H9 (cell line): ENCODE measurements at regions not wholly inside any gene's neighbourhood (a gene's known extent, or its start where the extent isn't known, plus 50 kb on each side); places are given as distances from the start of the nearest gene placed in this dataset.
"Not testable (repeated sequence)": the region's sequence is repeated elsewhere in the genome, so short reads cannot be mapped to it uniquely, and the experiment has no call there.

Source experiments
- DNase-seq: peaks from one replicate; pipeline ENCODE4 v3.0.0-alpha.2; 2017
- H2AFZ ChIP-seq: one replicate; pipeline ENCODE4 v1.6.1; 2013; ENCODE audit warnings: mild to moderate bottlenecking, low read length, control low read depth, moderate library complexity
- H2AK5ac ChIP-seq: 2 replicates; pipeline ENCODE4 v1.6.1; 2013; ENCODE audit warnings: low read length, control low read depth, mixed read lengths; ENCODE audit not compliant: insufficient read length
- H2BK120ac ChIP-seq: one replicate; pipeline ENCODE4 v1.6.1; 2013; ENCODE audit warnings: low read depth, mild to moderate bottlenecking, low read length, control low read depth, inconsistent platforms; ENCODE audit not compliant: poor library complexity, severe bottlenecking
- H2BK12ac ChIP-seq: 2 replicates; pipeline ENCODE4 v1.6.1; 2013; ENCODE audit warnings: low read length, control low read depth, mixed read lengths, low read depth; ENCODE audit not compliant: insufficient read length
- H2BK15ac ChIP-seq: 2 replicates; pipeline ENCODE4 v1.6.1; 2013; ENCODE audit warnings: low read depth, low read length, control low read depth
- H2BK20ac ChIP-seq: one replicate; pipeline ENCODE4 v1.6.1; 2013; ENCODE audit warnings: low read depth, mild to moderate bottlenecking, low read length, control low read depth, inconsistent platforms; ENCODE audit not compliant: poor library complexity, severe bottlenecking
- H2BK5ac ChIP-seq: 2 replicates; pipeline ENCODE4 v1.6.1; 2013; ENCODE audit warnings: low read length, control low read depth, mixed read lengths; ENCODE audit not compliant: insufficient read length
- H3K14ac ChIP-seq: 2 replicates; pipeline ENCODE4 v1.6.1; 2013; ENCODE audit warnings: low read length, control low read depth; ENCODE audit not compliant: insufficient read depth
- H3K18ac ChIP-seq: 2 replicates; pipeline ENCODE4 v1.6.1; 2013; ENCODE audit warnings: low read depth, mild to moderate bottlenecking, mixed read lengths, low read length, control low read depth; ENCODE audit not compliant: insufficient read length
- H3K23ac ChIP-seq: 2 replicates; pipeline ENCODE4 v1.6.1; 2013; ENCODE audit warnings: low read length, control low read depth, mixed read lengths, low read depth; ENCODE audit not compliant: insufficient read length
- H3K23me2 ChIP-seq: 2 replicates; pipeline ENCODE4 v1.6.1; 2013; ENCODE audit warnings: low read depth, mild to moderate bottlenecking, mixed read lengths, low read length, control low read depth; ENCODE audit not compliant: insufficient read length, poor library complexity, severe bottlenecking
- H3K27ac ChIP-seq: 2 replicates; pipeline ENCODE4 v1.5.1; 2013; ENCODE audit warnings: low read length, control low read depth, mixed read lengths, low read depth; ENCODE audit not compliant: insufficient read length
- H3K27me3 ChIP-seq: 2 replicates; pipeline ENCODE4 v1.6.1; 2013; ENCODE audit warnings: low read length, control low read depth, inconsistent platforms; ENCODE audit not compliant: insufficient read depth
- H3K4ac ChIP-seq: 2 replicates; pipeline ENCODE4 v1.6.1; 2013; ENCODE audit warnings: low read depth, mild to moderate bottlenecking, control low read depth, inconsistent platforms, low read length, moderate library complexity
- H3K4me1 ChIP-seq: 2 replicates; pipeline ENCODE4 v1.6.1; 2013; ENCODE audit warnings: low read length, control low read depth, inconsistent platforms; ENCODE audit not compliant: insufficient read depth
- H3K4me2 ChIP-seq: 2 replicates; pipeline ENCODE4 v1.6.1; 2013; ENCODE audit warnings: low read length, control low read depth, mixed read lengths; ENCODE audit not compliant: insufficient read length, insufficient read depth
- H3K56ac ChIP-seq: 2 replicates; pipeline ENCODE4 v1.6.1; 2013; ENCODE audit warnings: low read depth, mild to moderate bottlenecking, mixed read lengths, low read length, control low read depth; ENCODE audit not compliant: insufficient read length
- H3K79me1 ChIP-seq: 2 replicates; pipeline ENCODE4 v1.6.1; 2013; ENCODE audit warnings: low read depth, mild to moderate bottlenecking, moderate library complexity, low read length, control low read depth, inconsistent platforms; ENCODE audit not compliant: insufficient read depth, poor library complexity, severe bottlenecking
- H3K79me2 ChIP-seq: 2 replicates; pipeline ENCODE4 v1.6.1; 2013; ENCODE audit warnings: low read length, control low read depth, inconsistent platforms; ENCODE audit not compliant: insufficient read depth
- H3K9ac ChIP-seq: 2 replicates; pipeline ENCODE4 v1.6.1; 2013; ENCODE audit warnings: low read length, control low read depth, mixed read lengths; ENCODE audit not compliant: insufficient read length; ENCODE audit errors: extremely low read depth
- H3K9me3 ChIP-seq: one replicate; pipeline ENCODE4 v1.6.1; 2013; ENCODE audit warnings: low read depth, low read length, inconsistent platforms; ENCODE audit not compliant: control insufficient read depth
- H3T11ph ChIP-seq: one replicate; pipeline ENCODE4 v1.6.1; 2013; ENCODE audit warnings: mild to moderate bottlenecking, low read length, control low read depth, inconsistent platforms
- H4K20me1 ChIP-seq: one replicate; pipeline ENCODE4 v1.6.1; 2013; ENCODE audit not compliant: control insufficient read depth, insufficient read length, insufficient read depth
- H4K5ac ChIP-seq: 2 replicates; pipeline ENCODE4 v1.6.1; 2013; ENCODE audit warnings: low read depth, mild to moderate bottlenecking, mixed read lengths, low read length, control low read depth; ENCODE audit not compliant: insufficient read length
- H4K8ac ChIP-seq: replicated peaks from 2 replicates; pipeline ENCODE4 v1.6.1; 2013; ENCODE audit warnings: low read length, control low read depth, mixed read lengths, low read depth; ENCODE audit not compliant: insufficient read length
- H4K91ac ChIP-seq: 2 replicates; pipeline ENCODE4 v1.6.1; 2013; ENCODE audit warnings: low read depth, mild to moderate bottlenecking, moderate library complexity, mixed read lengths, low read length, control low read depth; ENCODE audit not compliant: insufficient read length
- H3K27ac Mint-ChIP-seq, 3 experiments: 2 replicates in 2 of 3; 3 replicates in 1 of 3; pipeline ENCODE4 v1.8.0; 2020 to 2021; ENCODE audit warnings: mixed read lengths in 3 of 3, mild to moderate bottlenecking in 1 of 3, moderate library complexity in 1 of 3
- H3K27me3 Mint-ChIP-seq: 2 replicates; pipeline ENCODE4 v1.8.0; 2021; ENCODE audit warnings: low read depth, mild to moderate bottlenecking, moderate library complexity, mixed read lengths
- H3K36me3 Mint-ChIP-seq, 3 experiments: 2 replicates in 2 of 3; 3 replicates in 1 of 3; pipeline ENCODE4 v1.8.0; 2020 to 2021; ENCODE audit warnings: low read depth in 3 of 3, mixed read lengths in 3 of 3; ENCODE audit not compliant: insufficient read depth in 1 of 3
- H3K4me1 Mint-ChIP-seq, 2 experiments: 2 replicates each; pipeline ENCODE4 v1.8.0; 2020; ENCODE audit warnings: mixed read lengths in 2 of 2
- H3K4me3 Mint-ChIP-seq, 2 experiments: 2 replicates in 1 of 2; 3 replicates in 1 of 2; pipeline ENCODE4 v1.8.0; 2020 to 2021; ENCODE audit warnings: mild to moderate bottlenecking in 2 of 2, mixed read lengths in 2 of 2, moderate library complexity in 1 of 2
- H3K9me3 Mint-ChIP-seq, 2 experiments: 2 replicates in 1 of 2; 3 replicates in 1 of 2; pipeline ENCODE4 v1.8.0; 2020; ENCODE audit warnings: mild to moderate bottlenecking in 2 of 2, mixed read lengths in 2 of 2, moderate library complexity in 1 of 2
- WGBS: extraction: QIAGEN DNeasy Blood & Tissue Kit; methylation state at CpG from one replicate; pipeline ENCODE4 v1.1.7; 2013; ENCODE audit warnings: missing lambda C conversion rate, low lambda C conversion rate, mixed read lengths; ENCODE audit not compliant: insufficient read length; ENCODE audit errors: extremely low coverage; 5-methylcytosine and 5-hydroxymethylcytosine counted together

- H3K27ac ChIP-seq, H3K79me1 ChIP-seq, H3K4ac ChIP-seq, H3K27me3 Mint-ChIP-seq, H4K20me1 ChIP-seq, H3T11ph ChIP-seq, DNase-seq, H3K9me3 ChIP-seq, H3K4me1 ChIP-seq, H2AK5ac ChIP-seq, H3K79me2 ChIP-seq, H4K8ac ChIP-seq, H3K14ac ChIP-seq, H3K4me2 ChIP-seq, H3K9me3 Mint-ChIP-seq, H2BK15ac ChIP-seq, H2BK20ac ChIP-seq, H2AFZ ChIP-seq, H3K27ac Mint-ChIP-seq, H3K9ac ChIP-seq, H3K23me2 ChIP-seq, H2BK5ac ChIP-seq, H4K5ac ChIP-seq, H3K23ac ChIP-seq, H3K56ac ChIP-seq, H3K27me3 ChIP-seq, H2BK120ac ChIP-seq, H2BK12ac ChIP-seq, H3K18ac ChIP-seq, H4K91ac ChIP-seq: not testable (repeated sequence)
- Mint-ChIP-seq H3K36me3 (peaks cover 8 to 23% (median 22%) of the 10 kb centered on the region in 3 experiments), H3K4me3 (peak overlapping the region in 1 of 2 experiments; percentile 21; a peak in 1 of 5 replicates), H3K4me1 (peaks cover 16 to 17% of the 10 kb centered on the region in 2 experiments)
- no CpG with 5 or more reads among the region's 8 CpGs for WGBS
These were observed 231.2 kb upstream of the FRG2C start for GRCh38 chr3:75432885-75433284.

- H3K4ac ChIP-seq, H4K5ac ChIP-seq, H3K27me3 ChIP-seq, H4K8ac ChIP-seq, H2AFZ ChIP-seq, H3K56ac ChIP-seq, H2BK12ac ChIP-seq, H3K9ac ChIP-seq, H2BK20ac ChIP-seq, H3K23ac ChIP-seq, H3T11ph ChIP-seq, H3K79me2 ChIP-seq, H3K14ac ChIP-seq, H3K4me2 ChIP-seq, H3K9me3 ChIP-seq, H2BK5ac ChIP-seq, H2AK5ac ChIP-seq, H3K27ac ChIP-seq, H4K91ac ChIP-seq, H3K18ac ChIP-seq, H3K79me1 ChIP-seq, H3K27ac Mint-ChIP-seq, H4K20me1 ChIP-seq, H3K9me3 Mint-ChIP-seq, H2BK15ac ChIP-seq, H2BK120ac ChIP-seq, H3K4me1 ChIP-seq, H3K23me2 ChIP-seq, DNase-seq, H3K27me3 Mint-ChIP-seq: not testable (repeated sequence)
- WGBS = no CpG with 5 or more reads among the region's 3 CpGs
- H3K36me3 Mint-ChIP-seq = peaks cover 8 to 23% (median 22%) of the 10 kb centered on the region in 3 experiments
- peaks cover 16 to 17% of the 10 kb centered on the region in 2 experiments for H3K4me1 Mint-ChIP-seq
- peak overlapping the region; percentile 21 to 97; a peak in 2 of 5 replicates for H3K4me3 Mint-ChIP-seq
These were observed 230.8 kb upstream of the FRG2C start for GRCh38 chr3:75433295-75433694.
